ENCODE measurements at regions not wholly inside any gene's neighbourhood (a gene's known extent, or its start where the extent isn't known, plus 50 kb on each side); places are given as distances from the start of the nearest gene placed in this dataset.

DNA sequence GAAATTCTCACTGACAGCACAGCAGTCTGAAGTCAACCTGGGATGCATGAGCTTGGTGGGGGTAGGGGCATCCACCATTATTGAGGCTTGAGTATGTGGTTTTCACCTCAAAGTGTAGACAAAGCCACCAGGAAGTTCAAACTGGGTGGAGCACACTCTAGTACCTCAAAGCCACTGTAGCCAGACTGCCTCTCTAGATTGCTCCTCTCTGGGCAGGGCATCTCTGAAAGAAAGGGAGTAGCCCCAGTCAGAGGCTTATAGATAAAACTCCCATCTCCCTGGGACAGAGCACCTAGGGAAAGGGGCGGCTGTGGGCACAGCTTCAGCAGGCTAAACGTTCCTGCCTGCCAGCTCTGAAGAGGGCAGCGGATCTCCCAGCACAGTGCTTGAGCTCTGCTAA is 143.0 kb downstream of the KITLG start:
- Mint-ChIP-seq H3K27ac (no peak overlapping the region), H3K4me3 (no peak overlapping the region), H3K9me3 (peaks cover 5% of the 10 kb centered on the region), H3K4me1 (no peaks in the 10 kb centered on the region), H3K36me3 (ENCODE audit: low read depth) (no peaks in the 10 kb centered on the region), H3K27me3 (no peaks in the 10 kb centered on the region)
- no peak for DNase-seq
- no peak for ATAC-seq (ENCODE audit: low read depth)
- ChIA-PET POLR2A (no interaction called here), CTCF (no interaction called here)
- TF ChIP-seq, protein P1, sequence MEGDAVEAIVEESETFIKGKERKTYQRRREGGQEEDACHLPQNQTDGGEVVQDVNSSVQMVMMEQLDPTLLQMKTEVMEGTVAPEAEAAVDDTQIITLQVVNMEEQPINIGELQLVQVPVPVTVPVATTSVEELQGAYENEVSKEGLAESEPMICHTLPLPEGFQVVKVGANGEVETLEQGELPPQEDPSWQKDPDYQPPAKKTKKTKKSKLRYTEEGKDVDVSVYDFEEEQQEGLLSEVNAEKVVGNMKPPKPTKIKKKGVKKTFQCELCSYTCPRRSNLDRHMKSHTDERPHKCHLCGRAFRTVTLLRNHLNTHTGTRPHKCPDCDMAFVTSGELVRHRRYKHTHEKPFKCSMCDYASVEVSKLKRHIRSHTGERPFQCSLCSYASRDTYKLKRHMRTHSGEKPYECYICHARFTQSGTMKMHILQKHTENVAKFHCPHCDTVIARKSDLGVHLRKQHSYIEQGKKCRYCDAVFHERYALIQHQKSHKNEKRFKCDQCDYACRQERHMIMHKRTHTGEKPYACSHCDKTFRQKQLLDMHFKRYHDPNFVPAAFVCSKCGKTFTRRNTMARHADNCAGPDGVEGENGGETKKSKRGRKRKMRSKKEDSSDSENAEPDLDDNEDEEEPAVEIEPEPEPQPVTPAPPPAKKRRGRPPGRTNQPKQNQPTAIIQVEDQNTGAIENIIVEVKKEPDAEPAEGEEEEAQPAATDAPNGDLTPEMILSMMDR (IDR thresholded peaks at IDR 0.05) = no peak
- intact Hi-C loops (cut with micrococcal nuclease) = no loop called here
